Fibroblast of skin of scalp (primary cell): ENCODE measurements at regions not wholly inside any gene's neighbourhood (a gene's known extent, or its start where the extent isn't known, plus 50 kb on each side); places are given as distances from the start of the nearest gene placed in this dataset.

Experiments used
- DNase-seq: peaks from one replicate; pipeline ENCODE4 v3.0.0-alpha.2; 2013

DNA sequence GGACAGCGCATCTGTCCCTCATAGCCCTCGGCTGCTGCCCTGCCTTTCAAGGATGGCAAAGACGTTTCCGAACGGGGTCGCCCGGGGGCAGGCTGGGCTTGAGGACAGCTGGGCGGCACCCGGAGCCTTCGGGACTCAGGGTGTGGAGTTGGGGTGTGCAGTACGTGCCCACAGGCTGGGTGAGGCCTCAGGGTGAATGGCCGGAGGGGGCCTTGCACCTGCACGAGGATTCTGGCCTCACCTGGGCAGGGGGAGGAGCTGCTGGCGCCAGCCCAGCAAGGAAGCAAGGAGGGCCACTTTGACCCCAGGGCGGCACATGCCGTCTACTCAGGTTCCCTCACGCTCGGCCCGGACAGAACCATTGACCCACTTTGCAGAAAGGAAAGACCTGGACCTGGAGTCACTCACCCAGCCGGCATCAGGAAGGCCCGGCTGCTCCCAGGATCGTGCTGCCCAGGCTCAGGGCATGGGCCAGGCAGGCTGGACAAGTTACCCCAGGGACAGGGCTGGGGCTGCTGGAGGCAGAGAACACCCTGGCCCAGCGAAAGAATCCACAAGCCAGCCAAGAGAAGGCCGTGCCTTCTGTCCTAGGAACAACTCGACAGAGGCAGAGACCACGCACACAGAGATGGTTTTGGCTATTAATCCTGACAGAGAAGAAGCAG, 65.1 kb upstream of the TTC34 start:
- DNase-seq, result no peak

DNA sequence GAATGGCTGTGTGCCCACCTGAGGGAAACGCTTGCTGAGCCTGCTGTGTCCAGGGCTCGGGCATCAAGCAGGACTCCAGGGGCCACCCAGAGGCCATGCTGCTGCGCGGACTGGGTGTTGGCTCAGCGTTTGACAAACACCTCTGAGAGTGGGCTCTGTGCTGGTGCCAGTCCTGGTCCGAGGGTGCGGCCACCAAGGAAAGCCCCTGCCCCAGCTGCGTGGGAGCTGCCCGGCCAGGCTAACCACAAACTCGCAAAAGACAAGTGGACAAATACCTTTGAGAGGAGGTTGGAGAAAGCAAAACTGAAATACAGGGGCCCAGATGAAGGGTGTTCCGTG, 65.6 kb upstream of the TTC34 start:
- no peak for DNase-seq

DNA sequence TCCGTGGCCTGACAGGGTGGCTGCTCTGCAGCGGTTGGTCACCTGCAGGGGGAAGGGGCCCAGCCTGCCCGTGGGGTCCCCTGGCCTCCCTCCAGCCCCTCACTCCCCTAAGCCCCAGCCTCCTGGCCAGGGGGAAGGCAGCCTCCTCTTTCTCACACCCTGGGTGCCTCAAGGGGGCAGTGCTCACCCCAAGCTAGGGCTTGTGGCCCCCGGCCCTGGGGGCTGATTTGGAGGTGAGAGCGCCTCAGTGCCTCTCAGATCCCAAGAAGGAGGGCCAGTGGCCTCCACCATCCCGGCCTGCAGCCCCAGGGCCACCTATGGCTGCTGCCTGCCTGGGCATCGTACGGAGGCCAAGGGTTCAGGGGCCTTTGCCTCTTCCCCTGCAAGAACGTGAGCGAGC, 66.4 kb upstream of the TTC34 start:
- no peak for DNase-seq

DNA sequence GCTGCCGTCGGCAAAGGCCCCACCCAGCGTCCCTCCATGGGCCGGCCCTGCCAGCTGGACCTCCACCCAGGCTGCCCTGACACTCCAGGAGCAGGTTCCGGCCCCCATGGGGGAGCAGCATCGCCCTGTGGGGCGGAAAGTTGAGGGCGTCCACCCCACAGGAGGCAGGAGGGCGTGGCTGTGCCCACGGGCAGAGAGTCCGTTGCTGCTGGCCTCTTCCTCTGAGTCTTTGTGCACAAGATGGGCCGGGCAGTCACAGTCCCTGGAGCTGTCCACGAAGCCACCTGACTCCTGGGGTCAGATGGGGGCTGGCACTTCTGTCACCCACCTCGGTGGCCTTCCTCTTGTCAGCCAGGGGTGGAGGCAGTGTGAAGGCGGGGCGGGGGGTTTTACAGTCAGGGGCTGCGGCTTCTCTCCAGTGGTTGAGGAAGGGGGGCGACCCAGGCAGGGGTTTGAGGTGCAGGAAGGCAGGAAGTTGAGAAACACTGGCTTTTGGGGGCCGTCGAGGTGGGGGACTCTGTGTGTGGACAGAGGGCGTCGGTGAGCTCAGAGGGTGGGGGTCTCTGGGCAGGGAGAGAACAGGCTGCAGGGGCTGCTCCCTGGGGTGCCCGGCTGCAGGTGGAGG, 67.2 kb upstream of the TTC34 start:
- DNase-seq, result no peak

DNA sequence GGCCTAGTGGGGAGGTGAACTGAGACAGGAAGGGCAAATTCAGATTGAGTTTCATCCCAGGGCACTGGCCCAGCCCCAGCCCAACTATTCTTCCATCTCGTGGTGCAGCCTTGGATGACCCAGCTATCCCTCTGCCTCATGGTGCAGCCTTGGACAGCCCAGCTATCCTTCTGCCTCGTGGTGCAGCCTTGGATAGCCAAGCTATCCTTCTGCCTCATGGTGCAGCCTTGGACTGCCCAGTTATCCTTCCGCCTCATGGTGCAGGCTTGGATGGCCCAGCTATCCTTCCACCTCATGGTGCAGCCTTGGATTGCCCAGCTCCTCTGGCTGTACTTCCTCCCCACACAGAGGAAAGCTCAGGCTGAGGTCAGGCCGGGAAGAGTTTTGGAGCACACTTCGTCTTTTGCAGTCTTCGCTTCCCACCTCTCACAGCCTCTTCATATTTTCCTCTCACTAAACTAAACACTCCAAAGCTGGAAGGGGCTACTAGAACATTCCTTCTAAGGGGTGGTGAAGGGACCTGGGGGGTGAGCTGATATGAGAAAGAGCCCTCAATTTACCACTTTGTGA, 69.8 kb upstream of the TTC34 start:
- no peak for DNase-seq

DNA sequence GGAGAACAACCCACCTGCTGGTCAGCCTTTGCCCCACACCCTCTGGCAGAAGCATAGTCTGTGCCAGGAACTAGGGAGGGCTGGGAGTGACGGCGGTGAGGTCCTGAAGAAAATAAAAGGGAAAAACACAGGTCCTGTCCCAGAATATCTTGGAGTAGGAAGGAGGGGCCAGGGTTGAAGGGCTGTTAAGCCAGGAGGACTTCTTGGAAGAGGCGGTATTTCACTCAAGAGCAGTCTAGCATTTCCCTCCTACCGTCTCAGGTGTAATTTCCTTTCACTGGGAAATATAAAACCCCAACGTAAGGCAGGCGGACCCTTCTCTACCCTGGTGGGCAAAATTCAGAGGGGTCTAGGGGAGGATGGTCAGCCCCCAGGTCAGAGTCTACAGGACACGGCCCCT, 72.7 kb upstream of the TTC34 start:
- DNase-seq, result no peak

DNA sequence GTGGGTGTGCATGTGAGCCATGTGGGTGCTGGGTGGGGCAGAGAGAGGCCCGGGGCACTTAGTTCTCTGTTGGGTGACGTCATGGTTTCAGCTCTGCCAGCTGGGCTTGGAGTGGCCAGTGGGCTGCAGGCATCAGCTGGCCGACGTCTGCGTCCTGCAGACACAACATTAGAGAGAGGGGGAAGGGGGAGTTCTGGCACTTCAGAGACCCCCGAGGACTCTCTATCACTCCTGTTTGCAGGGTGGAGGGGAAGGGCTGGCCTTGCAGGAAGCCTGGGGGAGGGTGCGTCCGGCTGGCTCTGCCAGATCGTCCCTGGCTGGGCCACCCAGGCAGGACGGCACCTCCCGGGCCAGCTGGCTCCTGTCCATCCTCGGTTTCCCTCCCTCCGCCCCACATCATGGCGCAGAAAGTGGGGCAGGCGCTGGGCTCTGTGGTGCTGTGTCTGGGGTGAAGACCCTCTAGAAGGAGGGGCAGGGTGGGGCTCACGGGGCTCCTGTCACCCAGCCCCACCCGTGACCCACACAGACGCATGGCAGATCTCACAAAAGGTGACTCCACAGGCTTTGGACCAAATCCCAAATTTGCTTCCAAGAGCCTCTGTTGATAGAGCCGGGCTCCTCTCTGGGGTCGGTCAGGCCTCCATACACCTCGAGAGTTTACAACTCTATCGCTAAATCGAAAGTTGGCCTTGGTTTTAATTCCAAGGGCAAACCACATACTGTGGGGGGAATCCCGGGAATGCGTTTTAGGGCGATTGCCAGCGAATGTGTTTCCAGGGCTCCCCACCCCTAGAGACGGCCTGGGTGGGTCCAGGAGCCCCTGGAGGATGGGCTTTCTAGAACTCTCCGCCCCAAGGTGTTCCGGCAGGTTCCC, 73.4 kb upstream of the TTC34 start:
- DNase-seq, result peak; percentile 11

DNA sequence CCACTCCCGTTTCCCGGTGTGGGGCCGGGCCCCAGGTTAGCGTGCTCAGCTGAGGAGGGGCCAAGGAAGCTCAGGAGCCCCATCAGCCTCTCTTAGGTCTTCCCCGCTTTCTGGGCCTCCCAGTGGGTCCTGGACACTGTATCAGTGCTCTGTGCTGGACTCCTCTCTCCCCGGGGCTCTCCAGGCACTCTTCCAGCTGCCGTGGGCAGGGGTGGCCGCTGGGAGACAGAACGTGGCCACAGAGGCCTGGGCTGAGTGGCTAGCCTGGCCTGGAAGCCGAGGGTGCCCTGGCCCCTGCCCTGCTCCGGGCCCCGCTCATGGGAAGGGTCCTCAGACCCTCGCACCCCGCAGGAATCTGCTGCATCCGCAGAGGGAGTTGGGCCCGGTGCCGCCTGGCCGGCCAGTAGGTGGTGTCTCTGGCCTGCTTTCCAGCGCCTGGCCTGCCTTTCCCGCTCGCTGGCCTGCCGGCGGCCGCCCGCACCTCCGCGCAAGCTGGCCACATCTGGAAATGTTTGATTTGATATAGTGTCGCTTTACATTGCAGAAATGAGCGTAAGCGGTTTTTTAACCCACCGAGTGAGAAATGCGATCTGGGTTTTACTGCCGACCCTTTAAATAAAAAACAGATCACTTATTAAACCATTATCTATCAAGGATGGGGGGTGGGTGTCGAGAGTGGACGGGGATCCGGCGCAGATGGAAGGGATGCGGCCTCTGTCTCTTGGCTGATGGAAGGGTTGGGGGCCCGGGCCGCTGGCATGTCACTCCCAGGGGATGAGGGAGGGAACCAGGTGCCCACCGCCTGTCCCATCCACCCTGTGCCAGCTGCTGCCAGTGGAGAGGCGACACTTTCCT, 74.4 kb upstream of the TTC34 start:
- peak; percentile 2 for DNase-seq

DNA sequence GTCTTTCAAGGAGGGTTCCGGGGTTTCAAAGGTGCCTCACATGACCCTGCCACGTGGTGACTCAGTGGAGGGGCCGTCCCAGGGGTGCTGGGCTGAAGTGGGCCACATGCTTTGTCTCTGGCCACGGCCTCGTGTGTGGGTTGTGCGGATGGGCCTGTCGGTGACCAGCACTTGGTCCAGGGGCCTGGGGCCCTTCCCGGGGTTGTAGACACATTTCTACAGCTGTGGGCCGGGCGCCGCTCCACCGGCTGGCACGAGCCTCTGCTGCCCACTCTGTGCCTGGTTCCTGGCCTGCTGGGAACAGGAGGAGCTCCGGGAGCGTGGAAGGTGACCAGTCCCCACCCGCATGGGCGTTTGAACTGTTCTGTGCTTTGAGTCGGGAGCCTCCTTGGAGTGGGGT, 75.4 kb upstream of the TTC34 start:
- no peak for DNase-seq

DNA sequence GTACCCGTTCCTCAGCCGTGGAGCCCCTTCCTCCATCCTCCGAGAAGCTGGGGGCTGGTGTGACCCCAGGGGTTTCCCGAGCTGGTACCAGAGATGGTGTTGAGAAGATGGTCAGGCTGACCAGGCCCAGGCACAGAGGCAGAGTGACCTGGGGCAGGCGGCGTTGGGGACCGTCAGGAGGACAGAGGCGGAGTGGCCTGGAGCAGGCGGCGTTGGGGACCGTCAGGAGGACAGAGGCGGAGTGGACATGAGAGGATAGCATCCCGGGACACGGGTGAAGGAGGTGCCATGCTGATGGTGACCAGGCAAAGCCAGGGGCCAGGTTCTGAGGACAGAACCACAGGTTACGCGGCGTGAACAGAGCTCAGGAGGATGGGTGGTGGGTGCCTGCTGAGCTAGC, 75.9 kb upstream of the TTC34 start:
- DNase-seq, result no peak

DNA sequence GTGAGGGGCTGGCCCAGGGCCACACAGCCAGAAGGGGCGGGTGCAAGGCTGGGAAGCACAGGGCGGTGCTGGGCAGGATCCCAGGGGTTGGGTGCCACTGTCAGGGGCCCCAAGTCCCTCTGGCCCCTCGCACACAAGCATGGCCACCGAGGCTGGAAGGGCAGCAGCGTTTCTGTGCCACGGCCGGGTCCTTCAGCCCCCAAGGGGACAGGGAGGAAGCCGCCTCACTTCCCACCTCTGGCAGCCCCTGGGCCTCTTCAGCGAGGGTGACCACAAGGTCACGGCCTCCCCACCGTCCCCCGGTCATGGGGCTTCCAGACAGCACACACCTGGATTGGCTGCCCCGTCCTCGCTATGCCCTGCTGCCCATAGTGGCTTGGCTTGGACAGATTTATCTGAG, 77.1 kb upstream of the TTC34 start:
- DNase-seq, result no peak

DNA sequence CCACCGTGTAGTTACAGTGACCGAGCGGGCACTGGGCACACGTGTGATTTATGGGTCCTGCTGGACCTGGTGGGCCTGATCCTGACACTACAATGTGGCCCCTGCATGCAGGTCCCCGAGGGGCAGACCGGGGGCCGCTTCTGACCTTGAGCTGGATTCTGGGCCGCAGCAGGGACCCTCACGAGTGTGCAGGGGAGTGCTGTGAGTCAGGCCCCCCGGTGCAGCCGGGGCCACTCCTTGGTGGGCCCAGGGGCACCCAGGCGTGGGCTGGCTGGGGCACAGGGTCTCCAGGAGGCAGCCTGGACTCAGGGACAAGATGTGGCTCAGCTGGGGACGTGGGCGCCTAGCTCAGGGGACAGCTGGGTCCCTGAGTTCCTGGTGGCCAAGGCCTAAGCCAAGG, 77.5 kb upstream of the TTC34 start:
- DNase-seq, result no peak

DNA sequence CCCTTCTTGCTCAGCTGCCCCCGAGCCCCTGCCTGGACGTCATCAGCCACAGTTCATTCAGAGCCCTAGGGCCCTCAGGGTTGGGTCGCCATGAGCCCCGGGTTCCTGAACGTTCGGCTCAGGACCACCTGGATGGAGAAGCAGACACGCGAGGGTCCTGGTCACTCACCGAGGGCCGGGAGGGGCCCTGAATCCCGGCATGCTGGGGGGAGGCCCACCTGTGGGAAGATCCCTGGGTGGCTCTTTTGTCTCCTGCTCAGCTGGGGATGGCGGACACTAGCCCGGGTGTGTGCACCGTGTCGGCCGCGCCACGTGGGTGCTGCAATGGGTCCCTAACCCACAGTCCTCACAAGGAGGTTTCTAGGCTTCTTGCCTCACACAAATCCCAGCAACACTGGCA, 78.1 kb upstream of the TTC34 start:
- no peak for DNase-seq

DNA sequence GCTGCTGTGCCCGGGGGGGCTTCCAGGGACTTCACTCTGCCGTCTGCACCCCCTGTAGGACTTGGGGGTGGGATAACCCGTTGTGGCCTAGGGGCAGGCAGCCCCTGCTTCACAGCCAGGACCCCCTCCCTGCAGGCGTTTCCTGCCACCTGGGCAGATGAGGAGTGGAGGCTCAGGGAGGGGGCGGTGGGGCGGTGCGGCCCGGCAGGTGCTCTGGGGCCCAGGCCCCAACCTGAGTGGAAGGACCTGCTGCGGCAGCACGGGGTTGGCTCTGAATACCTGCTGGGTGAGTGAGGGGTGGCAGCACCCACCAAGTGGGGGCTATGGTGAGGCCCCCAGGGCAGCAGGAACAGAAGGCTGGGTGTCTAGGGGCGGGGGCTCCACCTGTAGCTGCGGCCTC, 78.6 kb upstream of the TTC34 start:
- DNase-seq, result no peak

DNA sequence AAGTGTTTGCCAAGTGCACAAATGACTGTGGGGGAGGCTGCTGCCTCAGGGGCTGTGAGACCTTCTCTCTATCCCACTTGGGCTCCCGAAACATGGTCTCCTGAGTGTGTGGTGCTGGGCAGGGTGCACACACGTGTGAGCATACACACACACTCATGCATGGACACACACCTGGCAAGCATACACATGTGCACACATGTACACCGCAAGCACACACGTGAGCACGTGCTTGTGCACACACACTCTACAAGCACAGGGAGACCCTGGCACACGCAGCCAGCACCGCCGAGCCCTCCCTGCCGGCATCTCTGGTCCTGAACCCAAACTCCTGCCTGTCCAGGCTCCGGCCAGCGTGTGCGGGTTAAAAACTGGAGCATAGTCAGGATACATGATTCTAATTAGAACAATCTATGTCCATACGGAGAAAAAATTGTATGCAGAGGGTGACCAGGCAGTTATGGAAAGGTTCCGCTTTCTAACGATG, 79.4 kb upstream of the TTC34 start:
- DNase-seq, result no peak

DNA sequence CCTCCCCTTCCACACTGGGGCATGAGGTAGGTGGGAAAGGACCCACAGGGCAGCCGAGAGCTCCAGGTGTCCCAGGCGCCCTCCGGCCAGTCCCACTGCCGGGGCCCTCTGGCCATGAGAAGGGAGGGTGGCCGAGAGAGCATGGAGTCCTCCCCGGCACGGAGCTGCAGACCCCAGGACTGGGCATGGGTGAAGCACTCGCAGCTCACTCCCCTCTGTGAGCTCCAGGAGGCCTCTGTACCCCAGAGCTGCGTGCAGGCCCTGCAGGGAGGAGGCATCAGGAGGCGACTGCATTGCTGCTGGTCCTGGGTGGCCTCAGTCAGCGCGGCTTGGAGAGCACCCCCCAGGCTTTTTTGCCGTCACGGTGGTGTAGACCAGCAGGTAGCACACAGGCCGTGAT, 80.1 kb upstream of the TTC34 start:
- DNase-seq, result no peak

DNA sequence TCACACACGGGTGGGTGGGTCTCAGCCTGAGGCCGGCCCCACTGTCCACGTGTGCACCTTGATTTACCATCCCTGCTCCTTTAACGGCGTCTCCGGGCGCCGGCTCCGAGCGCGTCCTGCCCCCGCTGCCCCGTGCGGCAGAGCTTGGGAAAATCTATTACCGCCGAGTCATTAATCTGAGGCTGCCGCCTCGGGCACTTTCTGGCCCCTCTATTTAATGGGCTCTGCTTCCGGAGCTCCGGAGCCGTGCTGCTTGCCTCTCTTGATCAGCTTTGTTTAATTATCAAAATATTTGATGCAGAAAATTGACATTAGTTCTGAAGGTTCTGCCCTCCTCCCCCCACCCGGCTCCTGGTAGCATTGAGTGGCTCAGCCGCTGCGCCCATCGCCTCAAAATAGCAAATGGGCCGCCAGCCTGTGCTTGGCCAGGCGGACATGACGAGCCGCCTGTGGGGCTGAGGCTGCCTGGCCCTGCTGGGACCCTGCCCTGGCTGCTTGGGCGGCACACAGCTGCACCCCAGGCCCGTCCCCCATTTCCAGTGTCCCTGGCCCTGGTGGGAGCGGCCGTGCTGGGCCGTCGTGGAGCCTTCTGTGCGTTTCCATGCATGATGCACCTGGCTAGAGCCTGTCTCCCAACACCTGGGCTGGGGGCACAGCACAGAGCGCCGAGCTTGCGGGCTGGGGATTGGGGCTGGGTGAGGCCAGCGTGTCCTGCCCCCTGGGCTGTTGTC, 81.6 kb upstream of the TTC34 start:
- no peak for DNase-seq

DNA sequence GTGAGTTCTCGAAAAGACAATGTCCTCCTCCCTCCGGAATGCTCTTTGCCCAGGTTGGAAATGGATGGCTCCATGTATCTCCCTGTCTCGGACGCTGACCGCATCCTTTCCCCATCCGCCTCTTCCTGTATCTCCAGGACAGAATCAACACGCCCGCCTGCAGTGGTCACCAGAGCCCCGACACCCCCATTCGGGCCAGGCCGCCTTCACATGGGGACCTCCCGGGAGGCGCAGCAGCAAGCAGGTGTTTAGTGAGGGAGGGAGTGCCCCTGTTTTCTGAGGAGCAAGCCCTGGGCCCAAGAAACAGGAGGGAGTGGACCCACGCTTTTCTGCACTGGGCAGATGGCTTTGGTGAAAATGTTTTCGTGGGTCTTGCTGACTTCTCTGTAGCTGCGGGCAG, 83.5 kb upstream of the TTC34 start:
- no peak for DNase-seq

DNA sequence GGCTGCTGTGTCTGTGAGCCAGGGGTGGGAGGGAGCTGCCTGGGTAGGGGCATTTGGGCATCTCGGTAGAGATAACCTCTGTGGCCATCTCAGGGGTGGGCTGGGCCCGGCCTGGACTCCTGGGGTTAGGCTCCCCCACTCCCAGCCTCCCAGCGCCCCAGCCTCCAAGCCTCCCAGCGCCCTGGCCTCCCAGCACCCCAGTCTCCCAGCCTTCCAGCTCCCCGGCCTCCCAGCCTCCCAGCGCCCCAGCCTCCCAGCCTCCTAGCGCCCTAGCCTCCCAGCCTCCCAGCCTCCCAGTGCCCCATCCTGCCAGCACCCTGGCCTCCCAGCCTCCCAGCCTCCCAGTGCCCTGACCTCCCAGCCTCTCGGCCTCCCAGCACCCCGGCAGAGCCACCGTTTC, 85.1 kb upstream of the TTC34 start:
- no peak for DNase-seq

DNA sequence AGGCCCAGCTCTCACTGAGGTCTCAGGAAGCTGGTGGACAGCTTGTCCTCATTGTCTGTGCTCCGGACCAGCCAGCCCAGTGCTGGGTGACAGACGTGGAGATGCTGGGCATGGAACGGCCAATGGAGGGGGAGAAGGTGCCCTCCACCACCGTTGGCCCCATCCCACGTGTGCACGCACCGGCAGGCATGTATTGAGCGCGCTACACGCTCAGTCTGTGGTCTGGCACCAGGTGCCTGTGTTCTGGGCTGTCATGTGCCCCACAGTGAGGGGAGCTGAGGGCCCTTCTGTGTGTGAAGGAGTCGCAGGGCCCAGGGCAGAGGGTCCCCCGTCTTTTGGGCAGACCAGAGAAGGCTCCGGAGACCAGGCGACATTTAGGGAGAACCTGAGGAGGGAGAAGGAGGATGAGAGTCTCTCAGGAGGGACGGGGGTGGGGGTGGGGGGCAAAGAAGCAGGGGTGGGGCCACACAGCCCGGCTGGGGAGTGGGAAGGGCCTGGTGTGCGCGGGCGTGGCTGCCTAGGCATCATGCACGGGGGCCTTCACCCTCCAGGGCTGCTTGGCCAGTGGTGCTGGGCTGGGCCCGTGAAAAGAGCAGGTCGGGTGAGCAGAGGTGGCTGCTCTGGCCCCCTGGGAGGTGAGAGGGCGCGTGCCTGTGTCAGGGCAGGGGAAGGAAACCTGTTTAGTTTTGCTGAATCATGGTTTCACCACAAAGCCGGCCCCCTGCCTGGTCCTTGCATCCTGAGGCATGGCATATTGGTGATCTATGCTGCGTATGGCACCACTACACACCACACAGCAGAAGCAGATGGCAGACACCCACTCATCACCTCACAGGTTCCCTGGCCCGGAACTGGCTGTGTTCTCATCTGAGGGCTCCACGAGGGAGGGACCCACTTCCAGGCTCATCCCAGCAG, 86.7 kb upstream of the TTC34 start:
- DNase-seq, result no peak
